ENCODE measurements at regions not wholly inside any gene's neighbourhood (a gene's known extent, or its start where the extent isn't known, plus 50 kb on each side); places are given as distances from the start of the nearest gene placed in this dataset.

DNA sequence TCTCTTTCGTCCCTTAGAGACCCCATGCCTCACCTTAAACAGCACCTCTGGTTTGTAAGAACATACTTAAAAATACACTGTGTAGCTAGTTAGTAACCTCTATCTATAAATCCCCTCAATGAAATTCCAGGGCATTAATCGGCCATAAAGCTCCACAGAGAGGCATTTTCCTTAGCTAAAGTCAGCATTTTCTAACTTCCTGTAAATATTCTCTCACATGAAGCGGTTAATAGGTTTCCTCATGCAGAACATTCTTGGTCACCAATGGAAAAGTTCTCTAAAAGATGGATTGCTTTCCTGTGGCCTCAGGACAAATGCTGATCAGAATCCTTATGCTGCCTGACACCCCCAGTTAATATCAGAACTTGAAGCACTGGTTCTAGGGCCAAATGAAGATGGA, 248.6 kb upstream of the BOD1L1 start:
- in situ Hi-C loops (cut with HindIII; ENCODE audit: low pct_ligation_motif_present, low pct_unique_long_range_greater_than_20kb, low sequenced_read_pairs): no loop called here
- no peak for DNase-seq

DNA sequence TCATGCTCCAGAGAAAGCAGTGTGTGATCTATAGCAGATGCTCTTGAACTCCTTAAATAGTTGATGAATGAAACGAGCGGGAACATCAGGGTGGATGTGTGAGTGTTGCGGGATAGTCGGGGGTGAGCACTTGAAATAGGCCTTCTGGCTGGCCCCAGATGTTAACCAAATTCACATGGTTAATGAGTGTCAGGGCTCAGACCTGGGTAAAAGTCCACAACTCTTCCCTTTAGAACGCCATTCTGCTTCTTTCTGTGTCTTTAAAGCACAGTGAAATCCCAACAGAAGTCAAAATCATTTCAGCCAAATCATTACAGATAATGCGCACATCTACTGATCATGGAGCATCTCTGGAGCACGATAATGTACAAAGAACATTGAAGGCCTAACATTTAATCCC, 249.4 kb upstream of the BOD1L1 start:
- DNase-seq: no peak
- in situ Hi-C loops (cut with HindIII; ENCODE audit: low pct_ligation_motif_present, low pct_unique_long_range_greater_than_20kb, low sequenced_read_pairs): no loop called here

DNA sequence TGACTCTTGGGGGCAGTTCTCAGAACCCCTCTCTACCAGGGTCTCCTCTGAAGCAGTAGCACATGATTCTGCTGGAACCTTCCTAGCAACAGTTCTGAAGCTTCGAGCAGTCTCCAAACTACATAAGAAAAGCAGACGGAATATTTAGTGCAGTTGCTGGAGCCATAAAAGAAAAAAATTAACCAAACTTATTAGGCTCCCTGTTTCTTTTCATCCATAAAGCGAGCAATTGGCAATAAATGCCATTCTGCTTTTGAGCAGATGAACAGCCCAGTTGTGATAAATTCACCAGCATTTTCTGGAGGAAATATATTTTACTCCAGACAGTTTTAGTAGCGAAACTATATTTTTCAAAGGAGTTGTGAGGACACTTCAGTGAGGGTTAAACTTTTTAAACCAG, 250.1 kb upstream of the BOD1L1 start:
- in situ Hi-C loops (cut with HindIII; ENCODE audit: low pct_ligation_motif_present, low pct_unique_long_range_greater_than_20kb, low sequenced_read_pairs): no loop called here
- no peak for DNase-seq

DNA sequence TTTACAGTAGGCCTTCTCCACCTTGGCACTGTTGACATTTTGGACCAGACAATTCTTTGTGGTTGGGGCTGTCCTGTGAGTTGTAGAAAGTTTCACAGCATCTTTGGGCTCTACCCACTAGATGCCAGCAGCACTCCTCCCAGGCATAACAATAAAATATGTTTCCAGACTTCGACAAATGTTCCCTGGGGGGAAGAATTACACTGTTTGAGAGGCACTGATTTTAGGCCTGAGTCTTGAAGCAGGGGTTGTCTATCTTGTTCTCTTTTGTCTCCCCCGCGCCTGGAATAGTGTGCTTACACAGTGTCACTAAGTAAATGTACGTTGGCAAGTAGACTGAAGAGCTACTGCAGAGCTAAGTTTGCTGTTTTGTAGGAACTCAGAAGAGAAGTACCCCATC, 254.4 kb upstream of the BOD1L1 start:
- in situ Hi-C loops (cut with HindIII; ENCODE audit: low pct_ligation_motif_present, low pct_unique_long_range_greater_than_20kb, low sequenced_read_pairs): no loop called here
- DNase-seq: no peak

DNA sequence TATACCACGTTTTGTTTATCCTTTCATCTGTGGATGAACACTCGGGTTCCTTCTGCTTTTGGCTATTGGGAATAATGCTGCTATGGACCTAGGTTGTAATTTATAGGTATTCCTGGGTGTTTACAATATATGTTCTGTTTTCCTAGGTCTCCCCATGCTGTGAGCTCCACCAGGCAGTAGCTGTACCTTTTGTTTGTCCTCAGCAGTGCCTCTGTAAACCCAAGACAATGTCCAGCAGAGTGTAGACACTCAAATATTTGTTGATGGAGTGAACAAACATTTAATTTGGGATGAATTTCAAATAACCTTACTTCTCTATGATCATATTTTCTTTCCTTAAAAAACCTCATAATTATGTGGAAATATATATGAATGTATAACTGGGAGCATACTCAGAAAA, 259.5 kb upstream of the BOD1L1 start:
- DNase-seq: no peak
- in situ Hi-C loops (cut with HindIII; ENCODE audit: low pct_ligation_motif_present, low pct_unique_long_range_greater_than_20kb, low sequenced_read_pairs): no loop called here

DNA sequence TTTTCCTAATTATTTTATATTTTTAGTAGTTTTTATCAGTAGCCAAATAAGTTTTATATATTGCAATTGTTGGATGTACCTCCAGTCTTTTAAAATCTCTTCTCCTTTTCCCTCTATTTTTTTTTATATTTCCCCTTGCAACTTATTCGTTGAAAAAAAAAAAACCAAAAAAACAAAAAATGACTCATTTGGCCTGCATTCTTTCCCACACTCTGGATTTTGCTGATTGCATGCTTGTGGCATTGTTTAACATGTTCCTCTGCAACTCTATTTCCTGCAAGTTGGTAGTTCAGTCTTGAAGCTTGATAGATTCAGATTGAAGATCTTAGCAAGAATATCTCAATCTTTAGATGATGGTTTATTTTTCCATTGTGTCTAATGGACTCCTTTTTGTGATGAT, 260.6 kb upstream of the BOD1L1 start:
- in situ Hi-C loops (cut with HindIII; ENCODE audit: low pct_ligation_motif_present, low pct_unique_long_range_greater_than_20kb, low sequenced_read_pairs): no loop called here
- peak; percentile 67 for DNase-seq

DNA sequence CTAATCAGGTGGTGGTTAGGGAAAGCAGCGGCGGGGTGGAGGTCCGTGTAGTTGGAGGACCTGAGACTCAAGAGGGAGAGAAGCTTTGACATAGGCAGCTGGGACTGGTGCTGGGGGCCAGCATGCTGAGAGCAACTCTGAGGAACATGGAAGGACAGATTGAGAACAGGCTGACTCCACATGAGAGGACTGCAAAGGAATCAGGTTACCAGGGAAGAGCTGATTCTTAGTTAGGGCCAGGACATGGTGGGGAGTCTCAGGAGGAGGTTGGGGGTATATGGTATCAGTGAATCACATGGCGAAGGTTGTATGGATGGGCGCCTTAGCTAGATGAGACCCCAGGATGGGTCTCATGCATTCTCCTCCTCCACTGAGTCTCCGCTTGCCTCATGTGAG, 264.0 kb upstream of the BOD1L1 start:
- in situ Hi-C loops (cut with HindIII; ENCODE audit: low pct_ligation_motif_present, low pct_unique_long_range_greater_than_20kb, low sequenced_read_pairs): no loop called here
- DNase-seq: no peak

DNA sequence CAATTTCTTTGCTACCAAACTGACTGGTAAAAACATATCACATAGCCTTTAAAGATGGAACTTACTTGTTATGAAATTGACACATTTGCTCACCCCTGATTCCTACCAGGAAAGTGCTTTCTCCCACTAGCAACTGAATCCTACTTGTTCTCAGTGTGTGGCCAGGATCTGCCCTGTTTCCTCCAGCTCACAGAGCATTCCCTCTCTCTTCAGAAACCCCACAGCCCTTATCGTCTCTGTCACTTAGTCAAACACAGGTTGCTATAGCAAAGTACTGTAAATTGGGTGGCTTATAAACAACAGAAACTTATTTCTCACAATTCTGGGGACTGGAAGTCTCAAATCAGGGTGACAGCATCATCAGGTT, 265.2 kb upstream of the BOD1L1 start:
- in situ Hi-C loops (cut with HindIII; ENCODE audit: low pct_ligation_motif_present, low pct_unique_long_range_greater_than_20kb, low sequenced_read_pairs): no loop called here

DNA sequence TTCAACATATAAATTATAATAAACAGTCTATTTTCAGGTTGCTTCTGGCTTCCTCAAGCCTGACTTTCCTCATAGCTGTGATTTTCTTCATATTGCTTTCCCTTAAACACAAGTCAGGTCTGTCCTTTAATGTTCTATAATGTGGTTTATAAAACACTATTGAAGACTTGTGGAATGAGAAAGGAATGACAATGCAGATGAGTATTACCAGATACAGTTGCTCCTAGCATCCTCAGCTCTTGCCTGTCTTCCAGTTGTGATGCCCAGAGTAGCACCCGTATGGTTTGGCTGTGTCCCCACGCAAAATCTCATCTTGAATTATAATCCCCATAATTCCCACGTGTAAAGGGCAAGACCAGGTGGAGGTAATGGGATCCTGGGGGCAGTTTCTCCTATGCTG, 265.7 kb upstream of the BOD1L1 start:
- in situ Hi-C loops (cut with HindIII; ENCODE audit: low pct_ligation_motif_present, low pct_unique_long_range_greater_than_20kb, low sequenced_read_pairs): no loop called here
- no peak for DNase-seq

More for the DNA sequence above, 265.2 kb upstream of the BOD1L1 start:
- peak; percentile 8 for DNase-seq

DNA sequence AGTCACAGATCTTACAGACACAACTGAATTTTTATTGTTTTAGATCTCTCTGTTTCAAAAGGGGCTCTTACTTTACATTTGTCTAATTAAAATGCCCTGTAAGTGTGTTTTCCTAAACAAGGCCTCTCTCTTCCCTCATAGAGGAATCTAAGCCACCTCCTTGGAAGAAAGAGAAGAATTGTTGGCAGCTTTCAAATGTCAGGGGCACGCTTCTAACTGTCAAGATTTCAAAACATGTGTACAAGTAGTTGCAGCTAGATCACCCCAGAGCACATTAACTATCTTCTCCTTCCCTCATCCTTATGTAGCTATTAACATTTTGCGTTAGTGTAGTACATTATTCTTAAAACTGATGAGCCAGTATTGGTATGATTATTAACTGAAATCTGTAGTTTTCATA, 266.5 kb upstream of the BOD1L1 start:
- in situ Hi-C loops (cut with HindIII; ENCODE audit: low pct_ligation_motif_present, low pct_unique_long_range_greater_than_20kb, low sequenced_read_pairs): no loop called here
- DNase-seq: no peak

DNA sequence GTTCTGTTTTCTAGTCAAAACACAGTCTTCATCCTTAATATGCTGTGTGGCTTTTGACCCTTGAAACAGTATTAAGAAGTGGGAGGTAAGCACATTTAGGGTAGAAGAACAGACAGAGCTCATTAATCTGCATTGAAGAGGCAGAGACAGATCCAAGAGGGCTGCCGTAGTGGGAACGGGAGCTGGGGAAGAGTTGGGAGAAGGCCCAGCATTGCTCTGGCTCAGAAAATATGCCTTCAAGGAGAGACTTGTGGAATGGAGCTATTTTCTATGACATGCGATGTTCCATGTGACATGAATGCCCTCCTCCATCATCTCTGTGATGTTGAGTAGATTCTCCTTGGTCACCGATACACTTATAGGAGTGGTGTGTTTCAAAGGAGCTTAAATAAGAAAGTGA, 273.3 kb upstream of the BOD1L1 start:
- no peak for DNase-seq
- in situ Hi-C loops (cut with HindIII; ENCODE audit: low pct_ligation_motif_present, low pct_unique_long_range_greater_than_20kb, low sequenced_read_pairs): no loop called here

DNA sequence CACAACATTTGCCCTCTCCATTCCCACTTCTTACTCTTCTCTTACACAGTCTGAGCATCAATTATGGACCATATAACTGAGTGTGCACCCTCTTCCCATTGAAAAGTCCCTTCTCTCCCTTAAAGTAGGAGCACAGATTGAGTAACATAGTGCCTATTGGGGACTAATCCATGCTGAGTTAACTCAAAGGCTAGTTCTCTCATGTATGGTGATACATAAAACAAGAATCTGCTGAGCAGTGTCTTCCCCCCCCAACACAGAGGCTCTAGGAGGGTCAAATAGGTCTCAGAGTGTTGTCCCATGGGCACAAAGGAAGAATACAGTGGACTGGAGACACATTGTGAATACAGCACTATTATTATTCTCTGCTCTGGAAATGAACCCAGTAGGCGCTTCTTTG, 274.6 kb upstream of the BOD1L1 start:
- no peak for DNase-seq
- in situ Hi-C loops (cut with HindIII; ENCODE audit: low pct_ligation_motif_present, low pct_unique_long_range_greater_than_20kb, low sequenced_read_pairs): no loop called here

DNA sequence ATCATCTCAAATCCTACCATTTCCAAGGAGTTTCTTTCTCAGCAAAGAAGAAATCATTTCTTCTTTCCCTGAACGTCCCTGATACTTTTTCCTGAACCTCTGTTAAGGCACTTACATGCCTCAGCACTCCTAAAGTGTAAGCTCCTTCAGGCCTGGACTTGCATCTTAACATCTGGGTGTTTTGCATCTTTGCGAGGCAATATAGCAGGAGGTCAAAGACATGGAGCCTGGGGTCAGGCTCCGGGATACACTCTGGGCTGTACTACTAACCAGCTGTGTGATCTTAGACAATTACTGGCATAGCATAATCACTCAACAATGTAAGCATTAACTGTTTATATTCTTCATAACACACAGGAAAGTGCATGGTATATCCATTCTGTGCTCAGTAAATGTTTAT, 275.5 kb upstream of the BOD1L1 start:
- no peak for DNase-seq

DNA sequence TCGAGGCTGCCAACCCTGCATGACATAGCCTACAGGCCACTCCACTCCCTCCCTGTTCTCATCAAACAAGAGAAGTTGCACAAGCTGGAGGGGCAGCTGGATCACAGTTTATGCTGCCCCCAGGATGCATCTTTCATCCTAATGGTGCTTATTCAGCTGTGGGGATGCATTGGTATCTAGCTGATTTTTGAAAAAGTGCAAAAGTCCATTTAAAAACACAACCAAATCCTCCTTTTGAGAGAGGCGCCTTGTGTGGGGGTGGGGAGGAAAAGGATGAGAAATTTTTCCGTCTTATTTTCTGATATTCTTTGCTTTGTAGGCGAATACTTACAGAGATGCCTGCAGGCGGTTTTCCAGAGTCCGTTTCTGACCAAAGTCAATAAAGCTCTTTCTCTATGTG, 276.4 kb upstream of the BOD1L1 start:
- in situ Hi-C loops (cut with HindIII; ENCODE audit: low pct_ligation_motif_present, low pct_unique_long_range_greater_than_20kb, low sequenced_read_pairs): no loop called here
- DNase-seq: no peak

More for the DNA sequence above, 275.5 kb upstream of the BOD1L1 start:
- in situ Hi-C loops (cut with HindIII; ENCODE audit: low pct_ligation_motif_present, low pct_unique_long_range_greater_than_20kb, low sequenced_read_pairs): no loop called here

DNA sequence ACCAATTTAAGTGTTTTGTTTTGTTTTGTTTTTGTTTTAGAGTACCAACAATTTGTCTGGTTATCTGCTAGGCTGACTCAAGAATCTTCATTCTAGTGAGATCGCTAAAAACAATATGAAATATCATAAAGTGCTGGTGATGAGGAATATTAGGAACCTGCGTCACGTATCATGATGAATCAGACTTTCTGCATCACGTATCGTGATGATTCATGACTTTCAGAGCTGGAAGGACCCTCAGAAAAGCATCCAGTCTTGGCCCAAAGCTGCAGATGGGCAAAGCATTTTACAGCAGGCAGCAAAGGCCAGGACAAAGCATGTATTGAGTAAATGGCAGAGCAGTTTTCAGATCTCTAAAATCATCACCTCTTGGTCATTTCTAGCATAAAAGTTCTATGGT, 278.0 kb upstream of the BOD1L1 start:
- no peak for DNase-seq

DNA sequence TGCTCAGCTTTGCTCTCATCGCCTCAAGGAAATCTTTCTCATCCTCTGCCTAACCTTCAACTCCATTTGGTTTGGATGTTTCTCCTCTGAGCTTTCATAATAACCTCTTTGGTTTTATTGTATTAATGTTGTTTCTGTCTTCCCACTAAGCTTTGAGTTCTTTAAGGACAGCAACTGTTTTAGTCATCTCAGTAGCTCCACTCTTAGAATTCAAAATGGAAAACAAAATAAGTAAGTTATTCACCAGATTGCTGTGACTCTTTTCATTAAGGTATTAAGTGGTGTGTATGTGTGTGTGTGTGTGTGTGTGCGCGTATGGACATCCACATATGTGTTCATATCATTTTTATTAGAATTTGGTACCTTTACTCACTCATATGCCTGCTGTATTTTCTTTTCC, 279.2 kb upstream of the BOD1L1 start:
- in situ Hi-C loops (cut with HindIII; ENCODE audit: low pct_ligation_motif_present, low pct_unique_long_range_greater_than_20kb, low sequenced_read_pairs): no loop called here
- no peak for DNase-seq

More for the DNA sequence above, 278.0 kb upstream of the BOD1L1 start:
- in situ Hi-C loops (cut with HindIII; ENCODE audit: low pct_ligation_motif_present, low pct_unique_long_range_greater_than_20kb, low sequenced_read_pairs): no loop called here

DNA sequence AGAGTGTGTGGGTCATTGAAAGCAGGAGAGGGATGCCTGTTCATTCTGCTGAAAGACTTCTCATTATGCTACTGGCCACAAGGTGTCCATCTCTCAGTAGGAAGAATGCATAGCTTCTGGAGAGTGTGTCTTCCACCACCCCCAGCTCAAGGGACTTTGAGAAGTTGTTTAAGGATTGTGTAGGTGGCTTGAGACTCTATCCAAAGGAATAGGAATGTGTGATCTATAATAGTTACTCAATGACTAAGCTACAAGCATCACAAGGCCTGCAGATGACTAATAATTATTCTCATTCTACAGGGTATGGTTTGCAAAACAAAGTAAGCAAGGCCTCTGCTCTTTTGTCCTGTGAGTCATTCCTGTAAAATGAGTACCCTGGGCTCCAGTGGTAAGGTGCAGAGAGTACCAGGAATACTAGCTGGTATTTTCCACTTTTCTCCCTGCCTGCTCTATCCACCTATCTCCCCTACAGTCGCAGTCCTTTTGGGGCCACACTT, 279.8 kb upstream of the BOD1L1 start:
- peak; percentile 92 for DNase-seq
- in situ Hi-C loops (cut with HindIII; ENCODE audit: low pct_ligation_motif_present, low pct_unique_long_range_greater_than_20kb, low sequenced_read_pairs): no loop called here

DNA sequence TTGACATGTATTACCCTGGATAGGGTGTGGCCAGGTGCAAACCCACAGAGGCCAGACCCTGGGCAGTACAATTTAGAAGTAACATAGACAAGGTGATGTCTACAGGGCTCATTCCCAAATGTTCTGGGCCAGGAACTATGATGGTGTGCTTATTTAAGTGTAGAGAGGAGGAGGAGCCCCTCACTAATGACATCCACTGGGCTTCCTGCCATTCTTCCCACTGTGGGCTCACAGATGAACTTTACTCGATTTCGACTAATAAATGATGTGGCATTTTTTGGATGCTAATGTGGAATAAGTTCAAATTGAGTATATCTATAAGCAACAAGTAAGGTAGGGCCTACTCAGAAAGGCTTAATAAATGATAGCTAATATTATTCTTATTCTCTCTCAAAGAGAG, 280.9 kb upstream of the BOD1L1 start:
- DNase-seq: no peak
- in situ Hi-C loops (cut with HindIII; ENCODE audit: low pct_ligation_motif_present, low pct_unique_long_range_greater_than_20kb, low sequenced_read_pairs): no loop called here

DNA sequence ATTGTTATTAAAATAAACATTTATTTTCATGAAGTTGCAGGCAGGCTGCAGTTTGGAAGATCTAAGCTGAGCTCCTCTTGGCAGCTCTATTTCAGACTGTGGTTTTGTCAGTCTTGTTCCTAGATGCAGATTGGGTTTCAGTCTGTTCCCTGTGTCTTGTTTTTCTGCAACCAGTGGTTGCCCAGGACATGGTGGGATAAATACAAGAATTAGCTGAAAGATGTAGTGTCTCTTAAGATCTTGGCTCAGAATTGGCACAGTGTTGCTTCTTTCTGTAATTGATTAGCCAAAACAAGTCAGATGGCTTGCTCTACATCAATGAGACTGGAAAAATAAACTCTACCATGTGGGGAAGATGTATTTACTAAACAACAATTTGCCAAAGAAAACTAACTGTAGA, 283.0 kb upstream of the BOD1L1 start:
- in situ Hi-C loops (cut with HindIII; ENCODE audit: low pct_ligation_motif_present, low pct_unique_long_range_greater_than_20kb, low sequenced_read_pairs): no loop called here
- no peak for DNase-seq

DNA sequence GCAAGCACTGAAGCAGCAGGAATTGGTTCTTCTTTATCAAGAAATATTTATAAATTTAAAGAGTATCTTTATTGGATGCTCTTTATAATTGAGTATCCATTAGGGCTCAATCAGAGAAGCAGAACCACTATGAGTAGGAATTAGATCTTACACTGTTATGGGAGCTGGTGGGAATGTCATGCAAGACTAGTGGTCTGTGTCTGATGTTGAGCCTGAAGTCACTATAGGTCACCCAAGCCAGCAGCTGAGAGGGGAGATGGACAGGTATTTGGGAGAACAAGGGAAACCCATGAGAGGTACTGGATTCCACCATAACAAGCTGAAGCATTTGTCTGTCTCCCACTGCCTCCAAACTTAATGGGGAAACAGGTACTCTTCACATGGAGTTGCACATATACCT, 283.7 kb upstream of the BOD1L1 start:
- in situ Hi-C loops (cut with HindIII; ENCODE audit: low pct_ligation_motif_present, low pct_unique_long_range_greater_than_20kb, low sequenced_read_pairs): no loop called here
- DNase-seq: no peak

DNA sequence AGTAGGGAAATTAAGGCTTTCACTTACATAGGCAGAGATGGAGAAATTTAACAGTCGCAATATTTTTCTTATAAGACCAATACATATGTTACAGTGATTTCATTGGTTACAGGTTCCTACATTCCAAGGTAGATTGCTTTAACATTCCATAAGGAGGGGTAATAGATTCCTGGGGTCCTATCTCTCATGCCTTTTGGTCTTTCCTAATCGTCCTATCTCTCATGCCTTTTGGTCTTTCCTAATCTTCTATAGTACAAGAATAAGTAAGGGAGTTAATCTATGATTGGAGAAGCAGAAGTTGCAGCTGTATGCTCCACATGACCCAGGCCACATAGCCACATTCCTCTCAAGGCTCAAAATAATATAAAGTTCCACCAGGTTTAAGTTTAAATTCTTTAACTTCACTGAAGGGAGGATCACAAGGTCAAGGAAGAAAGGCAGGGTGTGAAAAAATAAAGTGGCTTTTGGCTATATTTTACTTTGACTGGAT, 285.0 kb upstream of the BOD1L1 start:
- in situ Hi-C loops (cut with HindIII; ENCODE audit: low pct_ligation_motif_present, low pct_unique_long_range_greater_than_20kb, low sequenced_read_pairs): no loop called here
- no peak for DNase-seq

All from ACHN (cell line).